ENCODE measurements at regions not wholly inside any gene's neighbourhood (a gene's known extent, or its start where the extent isn't known, plus 50 kb on each side); places are given as distances from the start of the nearest gene placed in this dataset.
"Not testable (repeated sequence)": the region's sequence is repeated elsewhere in the genome, so short reads cannot be mapped to it uniquely, and the experiment has no call there.

GRCh38 chr17:13785981-13786598, 184.4 kb upstream of the HS3ST3A1 start:
- no peak for DNase-seq (ENCODE audit: low spot score)

GRCh38 chr17:13787636-13788035, 185.9 kb upstream of the HS3ST3A1 start:
- no peak for DNase-seq (ENCODE audit: low spot score)

- DNase-seq (ENCODE audit: low spot score), result no peak
Observed at GRCh38 chr17:13788385-13788784, 186.7 kb upstream of the HS3ST3A1 start.

- no peak for DNase-seq (ENCODE audit: low spot score)
Observed at GRCh38 chr17:13792314-13792713, 190.6 kb upstream of the HS3ST3A1 start.

- no peak for DNase-seq (ENCODE audit: low spot score)
Observed at GRCh38 chr17:13793951-13794350, 192.2 kb upstream of the HS3ST3A1 start.

- DNase-seq (ENCODE audit: low spot score), result no peak
Observed at GRCh38 chr17:13797863-13798262, 196.1 kb upstream of the HS3ST3A1 start.

- DNase-seq (ENCODE audit: low spot score), result no peak
Observed at GRCh38 chr17:13806092-13806491, 204.4 kb upstream of the HS3ST3A1 start.

GRCh38 chr17:13807103-13807502, 205.4 kb upstream of the HS3ST3A1 start:
- DNase-seq (ENCODE audit: low spot score), result no peak

- DNase-seq (ENCODE audit: low spot score), result no peak
Observed at GRCh38 chr17:13812350-13812749, 210.6 kb upstream of the HS3ST3A1 start.

- no peak for DNase-seq (ENCODE audit: low spot score)
Observed at GRCh38 chr17:13813347-13814240, 211.9 kb upstream of the HS3ST3A1 start.

- no peak for DNase-seq (ENCODE audit: low spot score)
Observed at GRCh38 chr17:13822700-13823099, 221.0 kb upstream of the HS3ST3A1 start.

- no peak for DNase-seq (ENCODE audit: low spot score)
Observed at GRCh38 chr17:13825526-13826040, 223.9 kb upstream of the HS3ST3A1 start.

GRCh38 chr17:13827118-13827517, 225.4 kb upstream of the HS3ST3A1 start:
- DNase-seq (ENCODE audit: low spot score), result no peak

- DNase-seq (ENCODE audit: low spot score), result no peak
Observed at GRCh38 chr17:13833921-13834320, 232.2 kb upstream of the HS3ST3A1 start.

- DNase-seq (ENCODE audit: low spot score), result no peak
Observed at GRCh38 chr17:13835151-13835550, 233.4 kb upstream of the HS3ST3A1 start.

- no peak for DNase-seq (ENCODE audit: low spot score)
Observed at GRCh38 chr17:13837417-13837816, 231.9 kb upstream of the COX10 start.

- no peak for DNase-seq (ENCODE audit: low spot score)
Observed at GRCh38 chr17:13840254-13840653, 229.1 kb upstream of the COX10 start.

- no peak for DNase-seq (ENCODE audit: low spot score)
Observed at GRCh38 chr17:13843862-13844635, 225.3 kb upstream of the COX10 start.

GRCh38 chr17:13851889-13852288, 217.4 kb upstream of the COX10 start:
- no peak for DNase-seq (ENCODE audit: low spot score)

GRCh38 chr17:13855730-13856129, 213.6 kb upstream of the COX10 start:
- DNase-seq (ENCODE audit: low spot score), result not testable (repeated sequence)

GRCh38 chr17:13862346-13862745, 207.0 kb upstream of the COX10 start:
- DNase-seq (ENCODE audit: low spot score), result no peak

GRCh38 chr17:13863436-13863835, 205.9 kb upstream of the COX10 start:
- no peak for DNase-seq (ENCODE audit: low spot score)
